GM18519 (cell line): ENCODE measurements at regions not wholly inside any gene's neighbourhood (a gene's known extent, or its start where the extent isn't known, plus 50 kb on each side); places are given as distances from the start of the nearest gene placed in this dataset.
"Not testable (repeated sequence)": the region's sequence is repeated elsewhere in the genome, so short reads cannot be mapped to it uniquely, and the experiment has no call there.

Source experiments
- ATAC-seq: cut with Tn5 transposase; IDR thresholded peaks from one replicate; pipeline ENCODE4 v1.9.1; 2021; ENCODE audit warnings: mild to moderate bottlenecking, moderate library complexity; ENCODE audit not compliant: unreplicated experiment, low FRiP score

- no peak for ATAC-seq
Observed at GRCh38 chr4:146087856-146088255, 87.7 kb upstream of the LSM6 start.

- no peak for ATAC-seq
Observed at GRCh38 chr4:146076081-146076480, 99.4 kb upstream of the LSM6 start.

- ATAC-seq: peak; percentile 58
Observed at GRCh38 chr4:146073517-146073916, 102.0 kb upstream of the LSM6 start.

- no peak for ATAC-seq
Observed at GRCh38 chr4:146072376-146072775, 103.1 kb upstream of the LSM6 start.

GRCh38 chr4:146071390-146071789 lies 104.1 kb upstream of the LSM6 start:
- ATAC-seq: no peak

GRCh38 chr4:146063143-146063542 lies 112.4 kb upstream of the LSM6 start:
- ATAC-seq: peak; percentile 25

GRCh38 chr4:146062340-146062739 lies 113.2 kb upstream of the LSM6 start:
- ATAC-seq: no peak

- ATAC-seq: no peak
Observed at GRCh38 chr4:146061610-146062334, 113.7 kb upstream of the LSM6 start.

GRCh38 chr4:146059865-146060264 lies 115.7 kb upstream of the LSM6 start:
- ATAC-seq: peak; percentile 80

GRCh38 chr4:146059151-146059550 lies 116.4 kb upstream of the LSM6 start:
- peak; percentile 33 for ATAC-seq

GRCh38 chr4:146058531-146058930 lies 117.0 kb upstream of the LSM6 start:
- no peak for ATAC-seq

GRCh38 chr4:146054676-146055075 lies 116.1 kb upstream of the ZNF827 start:
- no peak for ATAC-seq

- ATAC-seq: no peak
Observed at GRCh38 chr4:146053891-146054290, 115.3 kb upstream of the ZNF827 start.

GRCh38 chr4:146051728-146052391 lies 113.2 kb upstream of the ZNF827 start:
- ATAC-seq: no peak

- ATAC-seq: no peak
Observed at GRCh38 chr4:146051223-146051622, 112.6 kb upstream of the ZNF827 start.

- peak; percentile 92 for ATAC-seq
Observed at GRCh38 chr4:146049802-146050201, 111.2 kb upstream of the ZNF827 start.

- not testable (repeated sequence) for ATAC-seq
Observed at GRCh38 chr4:146047768-146048167, 109.1 kb upstream of the ZNF827 start.

- ATAC-seq: no peak
Observed at GRCh38 chr4:146041139-146042004, 102.7 kb upstream of the ZNF827 start.

- ATAC-seq: no peak
Observed at GRCh38 chr4:146040623-146041022, 102.0 kb upstream of the ZNF827 start.

GRCh38 chr4:146033149-146033548 lies 94.5 kb upstream of the ZNF827 start:
- ATAC-seq: no peak

- ATAC-seq: peak; percentile 33
Observed at GRCh38 chr4:146032234-146032860, 93.7 kb upstream of the ZNF827 start.
